G401 (cell line): ENCODE measurements at regions not wholly inside any gene's neighbourhood (a gene's known extent, or its start where the extent isn't known, plus 50 kb on each side); places are given as distances from the start of the nearest gene placed in this dataset.

Source experiments
- DNase-seq: peaks from one replicate; pipeline ENCODE4 v3.0.0-alpha.2; 2015; ENCODE audit warnings: low spot score
- in situ Hi-C: cut with HindIII; loops from 2 replicates; pipeline ENCODE4 v1.10.0; 2016; ENCODE audit warnings: low sequenced_read_pairs, mixed read lengths

GRCh38 chr18:24710474-24710873, 250.0 kb downstream of the HRH4 start:
- in situ Hi-C loops = no loop called here
- no peak for DNase-seq

GRCh38 chr18:24719791-24720190, 259.4 kb downstream of the HRH4 start:
- in situ Hi-C loops = no loop called here
- DNase-seq = no peak

DNA sequence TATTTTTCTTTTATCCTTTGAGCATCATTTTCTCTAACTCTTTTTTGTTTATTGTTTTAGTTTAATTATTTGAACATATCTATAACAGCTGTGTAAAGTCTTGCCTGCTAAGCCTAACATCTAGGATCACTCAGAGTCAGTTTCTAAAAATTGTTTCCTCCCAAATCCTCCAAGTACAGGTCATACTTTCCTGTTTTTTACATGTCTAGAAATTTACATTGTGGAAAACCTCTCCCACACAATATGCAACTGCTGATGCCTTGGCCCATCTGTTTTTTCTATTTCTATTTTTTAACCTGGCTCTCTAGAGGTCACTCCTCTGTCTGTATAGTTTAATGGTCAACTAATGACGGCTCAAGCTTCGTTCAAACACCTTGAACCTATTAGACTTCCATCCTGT, 261.0 kb downstream of the HRH4 start:
- in situ Hi-C loops = no loop called here
- no peak for DNase-seq

DNA sequence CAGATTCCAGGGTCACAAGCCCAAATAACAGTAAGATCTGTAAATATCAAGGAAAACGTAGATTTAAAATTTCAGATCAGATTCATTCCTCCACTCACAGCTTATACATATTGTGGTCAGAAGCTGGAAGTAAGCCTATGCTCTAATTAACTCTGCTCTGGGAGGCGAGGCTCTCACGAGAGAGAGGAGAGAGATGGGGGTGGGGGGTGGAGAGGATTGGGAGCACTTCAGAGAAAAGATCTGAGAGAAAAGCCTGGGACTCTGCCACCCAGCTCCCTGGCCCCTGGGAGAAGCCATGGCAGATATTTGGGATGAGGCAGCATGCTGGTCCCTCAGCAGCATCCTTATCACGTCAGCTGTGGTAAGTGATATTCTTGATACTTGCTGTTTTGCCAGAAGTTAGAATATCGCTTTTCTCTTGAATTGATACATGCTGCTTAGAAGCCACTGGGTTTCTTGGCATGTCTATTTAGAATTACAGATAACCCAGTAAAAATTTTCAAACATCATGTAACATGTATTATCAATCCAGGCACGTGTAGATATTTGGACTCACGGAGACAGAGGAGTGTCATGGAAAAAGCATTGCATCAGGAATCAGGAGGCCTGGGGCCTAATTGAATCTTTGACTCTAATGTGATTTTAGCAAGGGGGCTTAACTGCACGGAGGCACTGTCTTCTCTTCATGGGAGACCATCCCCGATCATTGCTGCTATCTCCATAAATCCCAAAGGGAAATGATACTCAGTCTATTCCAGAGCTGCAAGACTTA, 265.4 kb downstream of the HRH4 start:
- peak; percentile 70 for DNase-seq
- in situ Hi-C loops = no loop called here

DNA sequence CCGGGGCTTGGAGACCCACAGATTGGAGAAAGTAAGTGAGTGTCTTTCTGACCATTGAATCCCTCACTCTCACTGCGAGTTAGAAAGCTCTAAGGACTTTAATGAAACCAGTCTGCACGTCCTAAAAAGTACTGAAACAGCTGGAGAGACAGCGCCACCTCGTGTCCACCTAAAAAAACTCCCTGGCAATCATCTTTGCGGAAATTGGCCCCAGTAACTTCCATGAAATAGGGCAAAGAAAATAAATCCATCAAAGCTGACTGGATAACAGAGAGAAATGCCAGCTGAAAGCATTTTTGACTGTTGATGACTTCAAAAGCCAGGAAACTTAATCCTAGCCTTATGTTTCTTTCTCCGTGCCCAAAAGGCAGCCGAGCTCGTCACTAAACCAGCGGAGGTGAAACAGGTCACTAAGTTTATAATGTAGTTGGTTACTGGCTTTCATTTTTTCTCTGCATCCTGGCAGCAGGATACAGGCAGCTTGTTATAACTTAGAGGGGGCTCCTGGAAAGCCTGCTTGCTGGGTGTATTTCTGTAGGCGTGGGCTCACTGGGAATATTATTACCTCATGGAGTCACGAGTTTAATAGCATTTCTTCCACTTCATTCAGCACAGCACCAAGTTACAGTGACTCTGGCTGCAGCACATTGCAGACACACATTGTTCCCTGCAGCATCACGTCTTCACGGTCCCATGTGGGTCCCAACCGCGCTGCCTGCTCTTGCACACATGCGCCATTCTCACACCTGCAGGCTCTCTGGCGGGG, 266.5 kb downstream of the HRH4 start:
- in situ Hi-C loops = no loop called here
- peak; percentile 95 for DNase-seq

DNA sequence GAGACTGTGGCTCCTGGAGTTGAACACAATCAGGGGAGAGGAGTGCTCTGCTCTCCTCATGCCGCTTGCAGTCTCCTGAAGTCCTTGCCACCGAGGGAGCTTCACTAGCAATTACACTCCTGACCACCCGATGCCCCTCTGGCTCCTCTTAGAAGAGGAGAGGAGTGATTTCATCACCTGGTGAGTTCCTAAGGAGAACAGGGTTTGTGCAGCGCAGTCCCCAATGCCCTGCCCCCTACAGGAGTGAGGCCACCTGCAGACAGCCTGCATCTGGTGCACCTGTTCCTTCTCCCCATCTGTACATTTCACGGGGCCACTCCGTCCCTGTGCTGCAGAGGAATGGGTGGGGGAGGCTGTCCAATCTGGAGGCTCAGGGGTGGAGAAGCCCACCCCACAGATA, 267.2 kb downstream of the HRH4 start:
- in situ Hi-C loops = no loop called here
- DNase-seq = peak; percentile 64

- DNase-seq = no peak
- in situ Hi-C loops = no loop called here
These were observed 270.7 kb downstream of the HRH4 start for GRCh38 chr18:24731158-24731557.

- in situ Hi-C loops = no loop called here
- DNase-seq = peak; percentile 47
These were observed 271.5 kb downstream of the HRH4 start for GRCh38 chr18:24731981-24732380.

- peak; percentile 93 for DNase-seq
- in situ Hi-C loops = no loop called here
These were observed 273.6 kb downstream of the HRH4 start for GRCh38 chr18:24734058-24734457.

DNA sequence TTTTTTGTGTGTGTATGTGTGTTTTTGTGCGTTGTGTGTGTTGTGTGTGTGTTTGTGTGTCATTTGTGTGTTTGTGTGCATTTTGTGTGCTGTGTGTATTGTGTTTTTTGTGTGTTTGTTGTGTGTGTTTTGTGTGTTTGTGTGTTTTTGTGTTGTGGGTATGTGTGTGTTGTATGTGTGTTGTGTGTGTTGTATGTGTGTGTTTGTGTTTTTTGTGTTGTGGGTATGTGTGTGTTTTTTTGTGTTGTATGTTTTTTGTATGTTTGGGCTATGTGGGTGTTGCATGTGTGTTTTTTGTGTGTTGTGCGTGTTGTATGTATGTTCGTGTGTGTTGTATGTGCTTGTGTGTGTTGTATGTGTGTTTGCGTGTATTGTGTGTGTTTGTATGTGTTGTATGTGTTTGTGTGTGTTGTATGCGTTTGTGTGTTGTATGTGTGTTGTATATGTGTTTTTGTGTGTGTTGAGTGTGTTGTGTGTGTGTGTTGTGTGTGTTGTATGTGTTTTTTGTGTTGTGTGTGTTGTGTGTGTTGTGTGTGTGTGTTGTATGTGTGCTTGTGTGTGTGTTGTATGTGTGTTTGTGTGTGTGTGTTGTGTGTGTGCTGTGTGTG, 275.3 kb downstream of the HRH4 start:
- in situ Hi-C loops = no loop called here

GRCh38 chr18:24736662-24737330, 276.4 kb downstream of the HRH4 start:
- in situ Hi-C loops = no loop called here

More for the DNA sequence above, 275.3 kb downstream of the HRH4 start:
- no peak for DNase-seq

GRCh38 chr18:24740829-24741228, 280.4 kb downstream of the HRH4 start:
- DNase-seq = no peak
- in situ Hi-C loops = no loop called here

More at GRCh38 chr18:24736662-24737330, 276.4 kb downstream of the HRH4 start:
- DNase-seq = no peak

GRCh38 chr18:24741321-24741720, 280.9 kb downstream of the HRH4 start:
- in situ Hi-C loops = no loop called here

DNA sequence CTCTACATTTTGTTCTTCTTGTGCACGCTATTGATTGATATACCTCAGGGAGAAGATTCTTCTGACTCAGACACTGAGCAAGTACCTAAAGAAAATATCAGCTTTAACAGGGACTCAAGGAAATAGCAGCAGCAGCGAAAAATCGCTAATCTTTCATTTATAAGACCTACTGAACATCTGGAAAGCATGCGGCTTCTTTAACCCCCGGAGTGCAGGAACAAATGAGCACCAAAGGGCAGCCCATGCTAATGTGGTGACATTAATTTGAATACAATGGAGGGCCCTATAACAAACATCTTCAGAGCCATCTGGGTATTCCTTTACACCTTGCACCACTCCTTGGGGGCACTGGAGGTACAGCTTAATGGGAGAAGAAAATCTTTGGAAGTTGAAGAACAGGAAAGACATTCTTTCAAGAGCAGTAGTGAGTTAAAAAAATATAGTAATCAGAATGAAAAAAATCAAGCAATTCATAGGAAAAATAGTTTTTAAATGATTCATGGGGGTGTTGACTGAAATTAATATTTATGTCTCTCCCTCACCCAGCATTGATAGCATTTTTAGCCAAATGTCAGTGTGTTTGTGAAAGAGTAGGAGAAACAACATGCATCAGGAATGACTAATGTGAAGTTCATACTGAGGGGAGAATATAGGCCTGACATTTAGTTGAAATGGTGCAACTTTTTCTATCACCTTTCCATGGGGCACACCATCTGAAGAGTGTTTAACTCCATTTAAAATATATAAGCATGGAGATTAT, 281.7 kb downstream of the HRH4 start:
- in situ Hi-C loops = no loop called here

More at GRCh38 chr18:24741321-24741720, 280.9 kb downstream of the HRH4 start:
- no peak for DNase-seq

GRCh38 chr18:24754583-24755253, 294.3 kb downstream of the HRH4 start:
- DNase-seq = no peak
- in situ Hi-C loops = no loop called here

More for the DNA sequence above, 281.7 kb downstream of the HRH4 start:
- DNase-seq = no peak

DNA sequence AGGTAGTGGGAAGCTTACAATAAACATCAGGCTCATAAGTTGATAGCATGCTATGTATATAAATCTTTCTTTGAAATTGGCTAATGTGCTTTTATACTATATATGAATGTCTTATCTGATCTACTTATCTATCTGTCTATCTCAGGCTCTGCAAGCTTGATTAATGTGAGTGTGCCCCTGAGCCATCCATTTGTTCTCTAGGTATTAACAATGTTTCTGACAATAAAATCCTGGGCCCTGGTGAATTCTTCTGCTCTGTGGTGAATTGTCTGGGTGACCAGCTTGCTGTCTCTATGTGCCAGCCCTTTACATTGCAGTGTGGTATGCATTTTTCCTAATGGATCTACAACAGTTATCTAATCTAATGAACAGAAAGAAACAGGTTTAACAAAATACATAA, 295.9 kb downstream of the HRH4 start:
- in situ Hi-C loops = no loop called here
- no peak for DNase-seq

DNA sequence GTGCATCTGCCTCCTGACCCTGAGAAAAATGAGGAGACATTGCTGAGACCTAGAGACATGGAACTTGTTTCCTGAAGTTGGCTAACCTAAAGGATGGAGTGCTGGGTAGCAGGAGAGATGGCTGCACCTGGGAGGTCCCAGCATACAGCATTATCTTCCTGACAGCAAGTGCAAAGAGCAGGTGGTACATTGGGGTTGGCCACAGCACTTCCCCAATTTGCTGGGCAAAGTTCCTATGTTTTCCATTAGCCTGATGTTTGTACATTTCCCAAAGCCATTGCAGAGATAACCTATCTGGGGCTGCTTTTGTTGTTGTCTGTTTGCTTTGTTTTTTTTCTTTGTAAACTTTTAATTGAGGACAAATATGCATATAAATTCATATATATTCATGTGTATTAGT, 296.7 kb downstream of the HRH4 start:
- in situ Hi-C loops = no loop called here
- no peak for DNase-seq

DNA sequence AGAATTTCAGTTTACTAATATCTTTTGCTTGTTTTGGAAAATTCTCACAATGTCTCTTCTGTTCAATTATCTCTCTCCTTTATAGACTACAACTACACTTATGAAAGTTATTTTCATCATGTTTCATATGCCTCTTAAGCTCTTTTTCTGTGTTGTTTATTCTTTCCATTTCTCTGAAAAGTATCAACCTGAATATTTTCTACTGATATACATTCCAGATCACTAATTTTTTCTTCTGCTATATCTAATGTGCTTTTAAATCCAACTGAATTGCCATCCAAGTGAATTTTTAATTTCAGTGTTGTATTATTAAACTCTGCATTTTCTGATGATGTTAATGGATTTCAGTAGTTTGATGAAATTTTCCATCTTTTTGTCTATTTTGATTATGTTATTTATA, 301.3 kb downstream of the HRH4 start:
- no peak for DNase-seq
- in situ Hi-C loops = no loop called here
